ENCODE measurements at regions not wholly inside any gene's neighbourhood (a gene's known extent, or its start where the extent isn't known, plus 50 kb on each side); places are given as distances from the start of the nearest gene placed in this dataset.

DNA sequence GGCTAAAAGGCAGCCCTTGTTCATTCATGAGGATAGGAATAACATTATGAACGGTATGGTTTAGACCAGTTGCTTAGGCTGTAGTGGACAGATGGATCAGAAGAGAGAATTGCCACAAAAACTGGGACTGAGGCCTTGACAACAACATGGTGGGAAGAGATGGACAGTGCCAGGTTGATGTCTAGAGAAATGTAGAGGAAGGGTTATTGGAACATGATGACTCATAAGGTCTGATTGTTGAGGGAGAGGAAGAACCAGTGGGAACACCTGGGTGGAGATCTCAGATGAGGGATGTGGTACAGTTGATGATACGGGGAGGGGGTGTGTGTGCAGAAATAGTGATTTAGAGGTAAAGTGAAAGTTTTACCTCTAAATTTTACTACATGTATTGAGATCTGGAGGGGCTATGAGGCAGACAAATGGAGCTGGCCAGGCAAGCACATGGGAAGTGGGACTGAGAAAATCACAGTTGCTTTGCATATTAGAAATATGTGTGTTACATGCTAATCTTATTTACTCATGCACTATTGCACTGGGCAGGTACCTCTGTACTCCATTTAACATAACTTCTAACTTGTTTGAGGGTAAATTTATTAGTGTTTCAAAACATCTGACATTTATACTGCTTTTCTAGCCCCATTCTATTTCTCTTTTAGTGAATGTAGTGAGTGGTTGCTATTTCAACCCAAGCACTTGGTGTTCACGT is 65.6 kb downstream of the PLCE1 start:
- no peak for TF ChIP-seq SRSF9 (IDR thresholded peaks at IDR 0.05; ENCODE audit: borderline replicate concordance, insufficient read depth, low read depth, low read length, poor library complexity, severe bottlenecking)
- no peak for TF ChIP-seq MEIS1 (CRISPR knock-in tag; IDR thresholded peaks at IDR 0.05; ENCODE audit: borderline replicate concordance)
- TF ChIP-seq POLR2A (IDR thresholded peaks at IDR 0.05; ENCODE audit: insufficient read depth in 1 of 2, low read depth in 2 of 2, low read length in 2 of 2) = no peak
- TF ChIP-seq ZNF143 (CRISPR knock-in tag; IDR thresholded peaks at IDR 0.05) = no peak
- TF ChIP-seq ZFYVE20 (CRISPR knock-in tag; IDR thresholded peaks at IDR 0.05; ENCODE audit: borderline replicate concordance, low read depth) = no peak
- TF ChIP-seq, protein P1, sequence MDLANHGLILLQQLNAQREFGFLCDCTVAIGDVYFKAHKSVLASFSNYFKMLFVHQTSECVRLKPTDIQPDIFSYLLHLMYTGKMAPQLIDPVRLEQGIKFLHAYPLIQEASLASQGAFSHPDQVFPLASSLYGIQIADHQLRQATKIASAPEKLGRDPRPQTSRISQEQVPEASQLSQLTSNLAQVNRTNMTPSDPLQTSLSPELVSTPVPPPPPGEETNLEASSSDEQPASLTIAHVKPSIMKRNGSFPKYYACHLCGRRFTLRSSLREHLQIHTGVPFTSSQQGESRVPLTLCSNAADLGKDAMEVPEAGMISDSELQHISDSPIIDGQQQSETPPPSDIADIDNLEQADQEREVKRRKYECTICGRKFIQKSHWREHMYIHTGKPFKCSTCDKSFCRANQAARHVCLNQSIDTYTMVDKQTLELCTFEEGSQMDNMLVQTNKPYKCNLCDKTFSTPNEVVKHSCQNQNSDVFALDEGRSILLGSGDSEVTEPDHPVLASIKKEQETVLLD (CRISPR knock-in tag; IDR thresholded peaks at IDR 0.05; ENCODE audit: low read depth) = no peak
- TF ChIP-seq MIER2 (CRISPR knock-in tag; IDR thresholded peaks at IDR 0.05) = no peak
- TF ChIP-seq SMARCC2 (IDR thresholded peaks at IDR 0.05) = no peak
- no peak for TF ChIP-seq SCMH1 (CRISPR knock-in tag; IDR thresholded peaks at IDR 0.05; ENCODE audit: borderline replicate concordance)
